ENCODE measurements at regions not wholly inside any gene's neighbourhood (a gene's known extent, or its start where the extent isn't known, plus 50 kb on each side); places are given as distances from the start of the nearest gene placed in this dataset.

DNA sequence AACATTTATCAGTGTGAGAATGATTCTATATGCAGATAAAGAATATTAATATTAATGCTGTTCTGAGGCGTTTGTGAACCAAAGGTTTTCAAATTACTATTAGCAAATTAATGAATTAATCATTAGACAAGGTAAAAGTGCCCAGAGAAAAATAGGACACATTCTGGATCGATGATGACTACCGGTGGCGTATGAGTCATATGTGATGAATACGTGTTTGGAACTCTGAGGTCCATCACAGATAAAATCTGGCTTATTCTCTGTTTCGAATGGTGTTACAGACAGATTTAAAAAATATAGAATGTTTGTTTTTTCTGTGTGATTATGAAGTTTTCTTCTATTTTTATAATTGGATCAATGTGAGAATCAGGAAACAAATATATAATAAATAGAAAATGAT lies 79.2 kb upstream of the RTL1 start:
- Histone ChIP-seq H3K4me3 (ENCODE audit: low read depth in 1 of 2, low read length in 2 of 2) (no peak overlapping the region), H3K27ac (ENCODE audit: low read depth, low read length) (no peak overlapping the region), H3K9ac (ENCODE audit: low read length) (no peak overlapping the region), H3K4me1 (ENCODE audit: insufficient read depth, low read length) (no peaks in the 10 kb centered on the region), H3K27me3 (ENCODE audit: control insufficient read depth in 1 of 2, insufficient read depth in 2 of 2, low read length in 2 of 2) (no peaks in the 10 kb centered on the region), H3K9me3 (ENCODE audit: low read length) (no peaks in the 10 kb centered on the region), H3K36me3 (ENCODE audit: insufficient read depth, low read length) (no peaks in the 10 kb centered on the region)

DNA sequence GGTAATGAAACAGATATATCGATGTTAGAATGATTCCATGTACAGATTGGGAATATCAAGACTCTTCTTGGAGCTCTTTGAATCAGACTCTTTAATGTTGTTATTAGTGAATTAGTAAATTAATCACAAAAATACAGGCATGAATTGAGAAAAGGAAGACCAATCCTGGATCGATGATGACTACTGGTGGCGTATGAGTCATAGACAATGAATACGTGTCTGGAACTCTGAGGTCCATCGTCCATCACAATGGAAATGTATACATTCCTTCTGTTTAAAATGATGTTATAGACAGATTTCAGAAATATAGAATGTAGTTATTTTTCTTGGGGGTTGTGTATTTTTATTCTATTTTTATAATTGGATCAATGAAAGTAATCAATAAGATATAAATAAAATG lies 80.2 kb upstream of the RTL1 start:
- no peaks in the 10 kb centered on the region for H3K36me3 ChIP-seq (ENCODE audit: insufficient read depth, low read length)
- H3K9me3 ChIP-seq (ENCODE audit: low read length), result no peaks in the 10 kb centered on the region
- no peak overlapping the region for H3K9ac ChIP-seq (ENCODE audit: low read length)
- no peak overlapping the region for H3K27ac ChIP-seq (ENCODE audit: low read depth, low read length)
- no peaks in the 10 kb centered on the region for H3K27me3 ChIP-seq (ENCODE audit: control insufficient read depth in 1 of 2, insufficient read depth in 2 of 2, low read length in 2 of 2)
- H3K4me3 ChIP-seq (ENCODE audit: low read depth in 1 of 2, low read length in 2 of 2), result no peak overlapping the region
- no peaks in the 10 kb centered on the region for H3K4me1 ChIP-seq (ENCODE audit: insufficient read depth, low read length)

DNA sequence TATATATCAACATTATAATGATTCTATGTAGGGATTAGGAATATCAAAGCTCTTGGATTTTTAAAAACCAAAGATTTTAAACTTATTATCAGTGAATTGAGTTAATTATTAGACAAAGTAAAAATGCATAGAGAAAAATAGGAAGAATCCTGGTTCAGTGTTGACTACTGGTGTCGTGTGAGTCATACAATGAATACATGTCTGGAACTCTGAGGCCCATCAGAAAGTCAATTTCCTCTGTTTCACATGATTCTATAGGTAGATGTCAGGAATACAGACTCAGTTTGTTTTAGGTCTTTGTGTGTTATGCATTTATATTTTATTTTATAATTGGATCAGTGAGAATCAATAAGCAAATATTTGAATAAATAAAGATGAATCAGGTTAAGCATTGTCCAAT lies 84.5 kb upstream of the RTL1 start:
- Histone ChIP-seq H3K36me3 (ENCODE audit: insufficient read depth, low read length) (no peaks in the 10 kb centered on the region), H3K4me1 (ENCODE audit: insufficient read depth, low read length) (no peaks in the 10 kb centered on the region), H3K27ac (ENCODE audit: low read depth, low read length) (no peak overlapping the region), H3K9ac (ENCODE audit: low read length) (no peak overlapping the region), H3K9me3 (ENCODE audit: low read length) (no peaks in the 10 kb centered on the region), H3K4me3 (ENCODE audit: low read depth in 1 of 2, low read length in 2 of 2) (no peak overlapping the region), H3K27me3 (ENCODE audit: control insufficient read depth in 1 of 2, insufficient read depth in 2 of 2, low read length in 2 of 2) (no peaks in the 10 kb centered on the region)

DNA sequence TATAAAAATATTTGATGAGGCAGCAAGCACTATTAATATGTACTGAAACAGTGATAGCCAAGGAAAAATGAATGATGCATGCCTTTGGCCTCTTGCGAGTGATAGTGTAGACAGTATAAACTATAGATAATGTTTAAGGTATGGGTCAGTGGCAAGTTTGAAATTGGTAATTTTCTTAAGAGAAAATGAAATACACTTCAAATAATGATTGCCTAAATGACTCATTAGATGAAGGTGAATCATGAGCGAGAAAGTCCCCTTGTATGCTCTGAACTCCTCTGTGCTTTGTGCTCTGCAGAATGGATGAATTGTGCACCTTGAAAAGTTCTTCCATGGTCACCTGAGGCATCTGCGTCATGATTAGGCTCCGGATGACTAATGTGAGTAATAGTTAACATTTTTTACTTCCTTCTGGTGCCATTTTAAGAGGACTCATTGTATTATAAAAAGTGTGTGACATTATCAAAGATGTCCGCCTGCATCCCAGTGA lies 84.9 kb upstream of the RTL1 start:
- Histone ChIP-seq H3K27me3 (ENCODE audit: control insufficient read depth in 1 of 2, insufficient read depth in 2 of 2, low read length in 2 of 2) (no peaks in the 10 kb centered on the region), H3K9me3 (ENCODE audit: low read length) (no peaks in the 10 kb centered on the region), H3K4me1 (ENCODE audit: insufficient read depth, low read length) (no peaks in the 10 kb centered on the region), H3K4me3 (ENCODE audit: low read depth in 1 of 2, low read length in 2 of 2) (no peak overlapping the region), H3K27ac (ENCODE audit: low read depth, low read length) (no peak overlapping the region), H3K9ac (ENCODE audit: low read length) (no peak overlapping the region), H3K36me3 (ENCODE audit: insufficient read depth, low read length) (no peaks in the 10 kb centered on the region)

DNA sequence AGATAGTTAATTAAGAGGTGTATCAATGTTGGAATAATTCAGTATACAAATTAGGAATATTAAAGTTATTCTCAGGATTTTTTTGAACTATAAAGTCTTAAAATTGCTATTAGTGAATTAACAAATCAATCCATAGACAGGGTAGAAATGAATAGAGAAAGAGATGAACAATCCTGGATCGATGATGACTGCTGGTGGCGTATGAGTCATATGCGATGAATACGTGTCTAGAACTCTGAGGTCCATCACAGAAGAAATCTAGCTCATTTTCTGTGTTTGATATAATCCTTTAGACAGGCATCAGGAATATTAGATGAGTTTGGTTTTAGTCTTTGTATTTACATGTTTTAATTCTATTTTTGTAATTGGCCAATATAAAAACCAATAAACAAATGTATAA lies 85.4 kb upstream of the RTL1 start:
- Histone ChIP-seq H3K36me3 (ENCODE audit: insufficient read depth, low read length) (no peaks in the 10 kb centered on the region), H3K4me1 (ENCODE audit: insufficient read depth, low read length) (no peaks in the 10 kb centered on the region), H3K9ac (ENCODE audit: low read length) (no peak overlapping the region), H3K9me3 (ENCODE audit: low read length) (no peaks in the 10 kb centered on the region), H3K27ac (ENCODE audit: low read depth, low read length) (no peak overlapping the region), H3K27me3 (ENCODE audit: control insufficient read depth in 1 of 2, insufficient read depth in 2 of 2, low read length in 2 of 2) (no peaks in the 10 kb centered on the region), H3K4me3 (ENCODE audit: low read depth in 1 of 2, low read length in 2 of 2) (no peak overlapping the region)

DNA sequence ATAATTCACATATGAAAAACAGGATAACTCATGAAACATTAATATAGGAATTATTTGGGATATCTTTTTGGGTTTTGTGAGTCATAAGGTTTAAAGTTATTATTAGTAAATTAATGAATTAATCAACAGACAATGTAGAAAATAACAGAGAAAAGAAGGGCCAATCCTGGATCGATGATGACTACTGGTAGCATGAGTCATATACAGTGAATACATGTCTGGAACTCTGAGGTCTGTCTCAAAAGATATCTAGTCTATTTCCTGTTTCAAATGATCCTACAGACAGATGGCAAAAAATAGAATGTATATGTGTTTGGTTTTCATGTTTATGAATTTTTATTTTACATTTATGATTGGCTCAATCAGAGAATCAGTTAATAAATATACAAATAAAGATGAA lies 86.4 kb upstream of the RTL1 start:
- no peak overlapping the region for H3K9ac ChIP-seq (ENCODE audit: low read length)
- H3K4me3 ChIP-seq (ENCODE audit: low read depth in 1 of 2, low read length in 2 of 2), result no peak overlapping the region
- H3K4me1 ChIP-seq (ENCODE audit: insufficient read depth, low read length), result no peaks in the 10 kb centered on the region
- H3K27me3 ChIP-seq (ENCODE audit: control insufficient read depth in 1 of 2, insufficient read depth in 2 of 2, low read length in 2 of 2), result no peaks in the 10 kb centered on the region
- H3K36me3 ChIP-seq (ENCODE audit: insufficient read depth, low read length), result no peaks in the 10 kb centered on the region
- no peak overlapping the region for H3K27ac ChIP-seq (ENCODE audit: low read depth, low read length)
- no peaks in the 10 kb centered on the region for H3K9me3 ChIP-seq (ENCODE audit: low read length)

DNA sequence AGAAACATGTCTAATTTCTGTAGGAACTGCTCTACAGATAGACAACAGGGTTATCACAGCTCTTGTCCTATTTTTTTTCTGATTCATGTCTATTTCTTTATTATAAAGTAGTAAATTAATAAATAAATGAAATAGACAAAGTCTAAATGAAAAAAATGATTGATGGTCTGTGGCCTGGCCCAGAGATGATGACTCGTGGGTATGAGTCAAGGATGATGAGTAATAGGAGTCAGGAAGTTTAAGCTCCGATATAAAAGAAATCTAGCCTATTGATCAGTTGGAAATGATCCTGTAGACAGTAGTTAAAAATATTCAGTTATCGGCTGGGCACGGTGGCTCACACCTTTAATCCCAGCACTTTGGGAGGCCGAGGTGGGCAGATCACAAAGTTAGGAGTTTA lies 90.6 kb upstream of the RTL1 start:
- no peak overlapping the region for H3K4me3 ChIP-seq (ENCODE audit: low read depth in 1 of 2, low read length in 2 of 2)
- H3K27me3 ChIP-seq (ENCODE audit: control insufficient read depth in 1 of 2, insufficient read depth in 2 of 2, low read length in 2 of 2), result no peaks in the 10 kb centered on the region
- no peaks in the 10 kb centered on the region for H3K9me3 ChIP-seq (ENCODE audit: low read length)
- no peaks in the 10 kb centered on the region for H3K4me1 ChIP-seq (ENCODE audit: insufficient read depth, low read length)
- no peaks in the 10 kb centered on the region for H3K36me3 ChIP-seq (ENCODE audit: insufficient read depth, low read length)
- H3K27ac ChIP-seq (ENCODE audit: low read depth, low read length), result no peak overlapping the region
- no peak overlapping the region for H3K9ac ChIP-seq (ENCODE audit: low read length)

DNA sequence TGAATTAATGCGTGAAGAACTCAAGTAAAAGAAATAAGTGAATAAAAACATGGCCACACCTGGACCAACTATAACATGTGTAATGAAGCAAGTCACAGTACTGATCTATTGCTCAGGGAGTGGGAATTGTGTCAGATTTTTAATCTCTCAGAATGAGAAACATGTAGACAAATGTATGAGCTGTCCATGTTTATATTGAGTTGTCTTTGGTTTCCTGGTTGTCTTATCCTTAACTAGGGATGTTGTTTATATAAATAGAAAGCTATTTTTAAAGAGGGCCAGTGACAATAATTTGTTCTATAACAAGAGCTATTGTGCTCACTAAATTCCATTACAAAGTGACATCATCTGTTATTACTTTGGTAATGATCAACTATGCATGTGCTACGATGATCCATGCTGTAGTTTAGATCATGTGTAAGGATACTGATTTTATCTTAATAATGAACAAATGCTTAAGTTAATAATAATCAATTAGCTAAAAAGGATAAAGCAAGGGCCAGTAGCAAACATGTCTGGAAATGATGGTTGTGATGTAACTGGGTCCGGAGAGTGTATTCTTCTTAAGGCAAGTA lies 91.3 kb upstream of the RTL1 start:
- no peak overlapping the region for H3K4me3 ChIP-seq (ENCODE audit: low read depth in 1 of 2, low read length in 2 of 2)
- no peak overlapping the region for H3K27ac ChIP-seq (ENCODE audit: low read depth, low read length)
- H3K9ac ChIP-seq (ENCODE audit: low read length), result no peak overlapping the region
- H3K36me3 ChIP-seq (ENCODE audit: insufficient read depth, low read length), result no peaks in the 10 kb centered on the region
- H3K27me3 ChIP-seq (ENCODE audit: control insufficient read depth in 1 of 2, insufficient read depth in 2 of 2, low read length in 2 of 2), result no peaks in the 10 kb centered on the region
- H3K9me3 ChIP-seq (ENCODE audit: low read length), result no peaks in the 10 kb centered on the region
- H3K4me1 ChIP-seq (ENCODE audit: insufficient read depth, low read length), result no peaks in the 10 kb centered on the region

DNA sequence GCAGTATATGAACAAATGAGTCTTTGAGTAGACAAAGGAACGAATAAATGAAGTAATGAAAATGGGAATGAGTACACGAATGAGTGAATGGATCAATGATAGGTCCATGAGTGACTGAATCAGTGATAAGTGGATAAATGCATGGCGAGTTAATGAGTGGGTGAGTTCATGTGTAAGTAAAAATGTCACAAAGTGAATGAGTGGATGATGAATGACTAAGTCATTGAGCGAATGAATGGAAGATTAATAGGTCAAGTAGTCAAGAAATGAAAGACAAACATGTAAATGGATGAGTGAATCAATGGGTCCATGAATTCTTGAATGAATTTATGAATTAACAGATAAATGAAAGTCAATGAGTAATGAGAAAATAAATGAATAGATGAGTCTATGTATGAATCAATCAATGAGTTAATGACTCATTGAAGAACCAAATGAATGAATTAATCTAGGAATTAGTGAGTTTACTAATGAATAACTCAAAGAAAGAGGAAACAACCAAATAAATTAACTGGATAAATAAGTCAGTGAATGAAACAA lies 97.3 kb upstream of the RTL1 start:
- Histone ChIP-seq H3K9me3 (ENCODE audit: low read length) (no peaks in the 10 kb centered on the region), H3K9ac (ENCODE audit: low read length) (no peak overlapping the region), H3K4me3 (ENCODE audit: low read depth in 1 of 2, low read length in 2 of 2) (no peak overlapping the region), H3K36me3 (ENCODE audit: insufficient read depth, low read length) (no peaks in the 10 kb centered on the region), H3K4me1 (ENCODE audit: insufficient read depth, low read length) (no peaks in the 10 kb centered on the region), H3K27me3 (ENCODE audit: control insufficient read depth in 1 of 2, insufficient read depth in 2 of 2, low read length in 2 of 2) (no peaks in the 10 kb centered on the region), H3K27ac (ENCODE audit: low read depth, low read length) (no peak overlapping the region)

DNA sequence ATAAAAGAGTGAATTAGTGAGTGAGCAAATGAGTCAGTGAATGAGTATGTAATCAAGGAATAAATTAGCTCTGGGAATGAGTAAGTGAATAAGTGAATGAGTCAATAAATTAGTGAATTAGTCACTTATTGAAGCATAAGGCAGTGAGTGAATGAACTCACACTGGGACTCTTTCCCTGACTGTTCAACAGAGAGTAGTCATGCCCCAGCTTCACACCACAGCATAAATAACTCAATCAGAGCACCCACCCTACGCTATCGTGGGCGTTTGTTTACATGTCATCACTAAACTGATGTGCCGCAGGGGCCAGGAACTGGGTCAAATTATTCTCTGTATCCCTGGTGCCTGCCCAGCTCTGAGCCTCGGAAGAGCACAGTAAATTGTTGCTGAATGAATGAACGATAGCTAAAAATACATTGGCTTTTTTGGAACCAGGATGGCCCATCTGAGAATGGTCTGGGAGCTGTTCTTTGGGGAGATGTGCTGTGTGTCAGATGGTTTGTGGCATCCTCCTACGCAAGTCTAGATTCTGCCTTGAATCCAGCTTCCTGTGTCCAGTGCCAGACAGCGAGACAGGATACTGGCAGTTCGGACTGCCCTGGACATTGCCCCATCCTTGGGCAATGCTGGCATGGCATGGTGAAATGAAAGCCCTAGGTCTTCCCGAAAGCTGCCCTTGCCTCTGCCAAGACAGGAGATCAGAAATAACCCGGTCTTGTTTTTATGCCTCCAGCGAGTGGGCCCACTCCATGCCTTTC lies 98.0 kb upstream of the RTL1 start:
- Histone ChIP-seq H3K4me3 (ENCODE audit: low read depth in 1 of 2, low read length in 2 of 2) (no peak overlapping the region), H3K9ac (ENCODE audit: low read length) (no peak overlapping the region), H3K36me3 (ENCODE audit: insufficient read depth, low read length) (no peaks in the 10 kb centered on the region), H3K27ac (ENCODE audit: low read depth, low read length) (no peak overlapping the region), H3K27me3 (ENCODE audit: control insufficient read depth in 1 of 2, insufficient read depth in 2 of 2, low read length in 2 of 2) (no peaks in the 10 kb centered on the region), H3K9me3 (ENCODE audit: low read length) (no peaks in the 10 kb centered on the region), H3K4me1 (ENCODE audit: insufficient read depth, low read length) (no peaks in the 10 kb centered on the region)

DNA sequence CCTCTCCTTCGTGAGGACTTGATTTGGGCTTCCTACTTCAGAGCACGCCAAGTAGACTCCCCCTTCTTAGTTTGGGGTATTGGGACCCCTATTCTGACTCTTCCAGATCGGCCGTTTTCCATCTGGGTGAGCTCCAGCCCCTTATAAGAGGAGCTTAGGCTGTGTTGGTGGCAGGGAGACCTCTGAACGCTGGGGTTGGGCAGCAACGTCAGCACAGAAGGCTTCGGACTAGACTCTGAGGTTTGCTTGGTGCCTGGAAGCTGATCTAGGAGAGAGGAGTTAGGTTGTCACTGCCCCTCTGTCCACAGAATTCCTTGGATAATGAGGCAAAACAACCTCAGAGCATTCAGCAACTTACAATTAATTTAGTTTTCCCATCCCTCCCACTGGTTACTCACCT lies 99.2 kb upstream of the RTL1 start:
- Histone ChIP-seq H3K4me3 (ENCODE audit: low read depth in 1 of 2, low read length in 2 of 2) (no peak overlapping the region), H3K4me1 (ENCODE audit: insufficient read depth, low read length) (no peaks in the 10 kb centered on the region), H3K27me3 (ENCODE audit: control insufficient read depth in 1 of 2, insufficient read depth in 2 of 2, low read length in 2 of 2) (no peaks in the 10 kb centered on the region)

DNA sequence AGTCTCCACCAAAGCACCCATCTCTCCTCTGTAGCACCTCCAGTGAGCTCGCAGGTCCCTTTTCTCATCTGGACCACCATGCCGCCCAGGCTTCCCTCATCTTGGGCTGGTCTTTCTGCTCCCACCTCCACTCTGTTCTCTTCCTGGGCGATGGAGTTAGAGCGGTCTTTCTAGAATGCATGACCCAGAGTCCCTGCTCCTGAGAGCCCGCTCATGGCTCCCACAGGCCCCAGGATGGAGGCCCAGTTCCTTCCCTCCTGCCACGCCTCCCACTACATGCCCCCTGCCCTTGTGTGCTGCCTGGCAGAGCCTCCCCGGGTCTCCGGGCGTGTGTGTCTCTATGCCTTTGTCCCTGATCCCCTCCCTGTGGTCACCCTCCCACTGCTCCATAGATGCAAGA lies 100.7 kb upstream of the RTL1 start:
- no peaks in the 10 kb centered on the region for H3K9me3 ChIP-seq (ENCODE audit: low read length)
- H3K4me3 ChIP-seq (ENCODE audit: low read depth in 1 of 2, low read length in 2 of 2), result no peak overlapping the region
- no peak overlapping the region for H3K27ac ChIP-seq (ENCODE audit: low read depth, low read length)
- H3K36me3 ChIP-seq (ENCODE audit: insufficient read depth, low read length), result no peaks in the 10 kb centered on the region
- no peaks in the 10 kb centered on the region for H3K4me1 ChIP-seq (ENCODE audit: insufficient read depth, low read length)
- H3K9ac ChIP-seq (ENCODE audit: low read length), result no peak overlapping the region
- no peaks in the 10 kb centered on the region for H3K27me3 ChIP-seq (ENCODE audit: control insufficient read depth in 1 of 2, insufficient read depth in 2 of 2, low read length in 2 of 2)

More for the DNA sequence above, 99.2 kb upstream of the RTL1 start:
- H3K27ac ChIP-seq (ENCODE audit: low read depth, low read length), result no peak overlapping the region
- H3K9me3 ChIP-seq (ENCODE audit: low read length), result no peaks in the 10 kb centered on the region
- H3K9ac ChIP-seq (ENCODE audit: low read length), result no peak overlapping the region
- no peaks in the 10 kb centered on the region for H3K36me3 ChIP-seq (ENCODE audit: insufficient read depth, low read length)
